GM21390 (cell line): ENCODE measurements at regions not wholly inside any gene's neighbourhood (a gene's known extent, or its start where the extent isn't known, plus 50 kb on each side); places are given as distances from the start of the nearest gene placed in this dataset.
"Not testable (repeated sequence)": the region's sequence is repeated elsewhere in the genome, so short reads cannot be mapped to it uniquely, and the experiment has no call there.

Experiments used
- ATAC-seq: cut with Tn5 transposase; IDR thresholded peaks from one replicate; pipeline ENCODE4 v1.9.1; 2021; ENCODE audit not compliant: unreplicated experiment

DNA sequence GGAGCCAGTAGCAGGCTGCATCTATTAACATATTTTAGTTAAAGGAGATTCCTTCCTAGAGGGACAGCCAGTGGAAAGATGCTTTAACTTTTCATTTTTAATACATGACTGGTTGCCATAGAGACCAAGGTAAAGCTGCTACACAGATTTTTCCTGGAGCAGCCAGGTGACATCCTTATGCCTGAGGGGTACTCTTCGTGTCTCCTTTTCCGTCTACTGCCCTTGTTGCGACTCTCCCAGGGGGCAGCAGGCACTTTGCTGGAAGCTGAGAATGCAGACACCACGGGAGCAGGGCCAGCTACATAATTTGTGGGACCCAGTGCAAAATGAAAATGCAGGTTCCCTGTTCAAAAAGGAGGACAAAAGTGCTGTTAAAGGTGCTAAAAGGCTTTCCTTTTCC, 340.4 kb downstream of the CEP170 start:
- not testable (repeated sequence) for ATAC-seq

DNA sequence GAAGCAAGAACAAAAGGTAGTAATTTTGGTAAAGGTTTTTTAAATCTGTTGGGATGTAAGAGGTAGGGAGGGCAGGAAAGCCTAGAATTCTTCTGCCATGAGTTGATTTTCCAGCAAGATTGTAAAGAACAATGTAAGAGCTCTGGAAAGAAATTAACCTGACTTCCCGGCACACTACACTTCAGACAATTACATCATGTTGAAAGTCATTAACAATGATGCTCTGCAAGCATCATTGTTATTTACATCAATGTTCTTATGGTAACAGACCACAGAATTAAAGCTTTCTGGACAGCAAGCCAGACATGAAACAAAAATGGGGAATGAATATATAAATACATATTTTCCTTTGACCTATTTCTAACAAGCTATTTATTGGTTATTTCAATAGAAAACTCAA, 342.2 kb downstream of the CEP170 start:
- not testable (repeated sequence) for ATAC-seq

DNA sequence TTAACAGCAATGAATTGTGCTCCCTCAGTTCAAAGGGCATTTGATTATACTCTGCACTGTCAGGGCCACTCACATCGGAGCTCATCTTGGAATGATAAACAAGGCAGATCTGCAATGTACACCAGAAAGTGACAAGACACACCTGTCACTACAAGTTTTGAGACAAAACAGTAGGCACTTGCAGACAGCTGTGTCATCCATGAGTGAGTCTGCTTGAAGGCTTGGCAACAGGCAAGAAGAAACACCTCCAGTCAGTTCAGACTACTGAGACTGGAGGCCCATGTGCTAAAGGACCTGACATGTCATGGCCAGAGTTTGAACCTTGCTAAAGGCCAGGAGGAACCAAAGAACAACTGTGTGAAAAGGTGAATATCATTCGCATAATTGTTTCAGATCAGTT, 354.5 kb downstream of the CEP170 start:
- not testable (repeated sequence) for ATAC-seq

DNA sequence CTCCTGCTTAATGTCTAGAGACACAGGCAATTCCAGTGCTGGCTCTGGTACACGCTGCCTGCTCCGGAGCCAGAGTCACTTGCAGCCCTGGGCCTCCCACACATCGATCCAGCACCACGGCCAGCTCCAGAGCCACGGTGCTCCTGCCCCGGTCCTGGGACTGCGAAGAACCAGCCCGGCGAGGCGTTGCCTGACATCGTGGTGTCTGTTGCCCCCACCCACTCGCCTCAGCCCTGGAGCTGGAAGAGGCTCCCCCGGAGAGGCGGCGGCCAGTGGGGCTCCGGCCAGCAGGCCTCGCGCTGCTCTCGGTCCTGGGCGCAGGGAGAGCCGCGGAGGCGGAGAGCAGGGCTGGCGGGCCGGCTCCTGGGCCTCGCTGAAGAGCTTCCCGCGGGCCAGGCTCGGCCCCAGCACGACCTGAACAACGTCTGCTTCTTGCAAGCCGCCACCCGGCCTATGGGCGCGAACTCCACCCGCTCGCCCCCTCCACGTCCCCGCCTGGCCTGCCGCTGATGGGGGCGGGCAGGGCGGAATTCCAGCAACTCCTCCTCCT, 364.8 kb downstream of the CEP170 start:
- ATAC-seq = no peak

DNA sequence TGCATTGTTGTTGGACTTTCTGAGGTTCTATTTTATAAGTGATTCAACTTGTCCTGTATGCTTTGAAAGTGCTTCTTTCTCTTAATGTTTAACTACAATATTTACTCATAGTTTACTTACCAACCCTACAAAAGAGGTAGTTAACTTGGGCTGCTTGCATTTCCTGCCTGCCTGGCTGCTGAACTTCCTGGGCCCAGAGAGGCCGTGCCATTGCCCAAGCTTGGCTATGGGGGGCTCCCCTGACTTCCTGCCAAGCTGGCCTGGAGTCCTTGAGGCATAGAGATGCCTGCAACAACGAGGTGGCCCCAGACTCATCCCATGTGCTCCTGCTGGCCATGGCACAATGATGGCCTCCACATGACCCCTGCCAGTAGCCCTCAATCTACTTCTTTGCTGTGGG, 361.6 kb upstream of the PLD5 start:
- peak; percentile 88 for ATAC-seq

DNA sequence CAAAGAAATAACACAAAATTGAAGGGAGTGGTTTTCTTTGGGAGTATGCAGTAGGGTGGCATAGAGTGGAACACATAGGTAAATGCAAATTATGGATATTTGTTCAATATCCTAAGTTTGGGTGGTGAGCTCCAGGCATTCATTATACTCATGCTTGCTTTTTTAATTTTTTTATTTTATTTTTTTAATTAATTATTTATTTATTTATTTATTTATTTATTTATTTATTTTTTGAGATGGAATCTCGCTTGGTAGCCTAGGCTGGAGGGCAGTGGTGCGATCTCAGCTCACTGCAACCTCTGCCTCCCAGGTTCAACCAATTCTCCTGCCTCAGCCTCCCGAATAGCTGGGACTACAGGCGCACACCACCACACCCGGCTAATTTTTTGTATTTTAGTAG, 355.5 kb upstream of the PLD5 start:
- ATAC-seq = not testable (repeated sequence)

DNA sequence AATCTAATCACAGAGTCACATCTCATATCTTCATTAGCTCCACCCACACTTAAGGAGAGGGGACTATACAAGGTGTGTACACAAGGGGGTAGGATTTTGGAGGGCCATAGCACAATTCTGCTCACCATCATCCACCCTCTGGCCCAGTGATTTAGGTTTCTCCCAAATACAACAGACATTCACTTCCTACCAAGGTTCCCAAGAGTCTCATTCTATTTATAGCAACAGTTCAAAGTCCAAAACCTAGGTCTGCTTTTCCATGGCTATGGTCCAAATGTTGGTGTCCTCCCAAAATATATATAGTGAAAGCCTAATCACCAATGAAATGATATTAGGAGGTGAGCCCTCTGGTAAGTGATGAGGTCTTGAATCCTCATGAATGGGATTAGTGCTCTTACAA, 353.2 kb upstream of the PLD5 start:
- ATAC-seq = no peak

DNA sequence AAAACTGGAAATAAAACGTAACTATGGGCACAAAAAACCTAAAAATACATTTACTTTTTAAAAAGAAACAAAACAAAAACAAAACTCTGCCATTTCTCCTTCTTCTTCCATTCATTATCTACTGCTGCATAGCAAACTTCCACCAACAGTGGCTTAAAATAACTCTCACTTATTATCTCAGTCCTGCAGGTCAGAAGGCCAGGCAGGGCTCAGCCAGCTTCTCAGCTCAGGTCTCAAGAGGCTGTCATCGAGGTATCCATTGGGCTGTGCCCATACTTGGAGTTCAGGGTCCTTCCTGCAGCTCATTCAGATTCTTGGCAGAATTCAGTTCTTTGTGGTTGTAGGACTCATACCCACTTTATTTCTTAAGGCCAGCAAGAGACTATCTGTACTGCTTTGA, 352.7 kb upstream of the PLD5 start:
- no peak for ATAC-seq

DNA sequence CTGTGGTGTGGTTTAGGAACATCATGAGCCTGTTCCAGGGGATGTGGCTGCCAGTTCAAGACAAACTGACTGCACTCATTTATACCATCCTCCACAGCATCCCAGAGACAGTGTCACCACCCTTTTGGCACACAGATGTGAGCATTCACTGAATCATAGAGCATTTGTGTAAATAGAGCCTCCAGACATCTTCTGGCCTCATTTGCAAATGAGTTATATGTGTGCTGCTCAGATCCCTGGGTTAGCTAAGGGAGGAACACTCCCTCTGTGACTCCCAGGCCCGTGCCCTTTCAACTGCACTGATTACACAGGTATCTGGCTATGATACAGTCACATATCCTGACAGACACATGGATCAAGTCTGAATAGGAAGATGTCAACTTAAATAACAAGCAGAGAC, 351.5 kb upstream of the PLD5 start:
- no peak for ATAC-seq

DNA sequence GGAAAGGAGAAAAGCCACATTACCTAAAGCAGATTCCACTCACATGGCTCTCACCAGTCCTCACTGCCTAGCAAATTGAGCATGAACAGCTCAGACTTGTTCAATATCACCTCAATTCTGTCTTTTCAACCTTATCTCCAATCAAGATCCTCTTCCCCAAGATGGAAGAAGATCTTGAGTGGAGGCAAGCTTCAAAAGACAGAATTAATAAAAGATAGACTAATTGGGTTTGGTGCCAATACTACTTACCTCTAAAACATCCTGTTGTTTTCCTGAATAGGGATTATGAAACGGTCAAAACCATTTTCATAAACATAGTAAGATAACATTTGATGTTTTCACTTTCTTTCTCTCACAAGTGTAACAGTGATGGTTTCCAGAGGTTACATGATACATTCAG, 349.2 kb upstream of the PLD5 start:
- no peak for ATAC-seq

DNA sequence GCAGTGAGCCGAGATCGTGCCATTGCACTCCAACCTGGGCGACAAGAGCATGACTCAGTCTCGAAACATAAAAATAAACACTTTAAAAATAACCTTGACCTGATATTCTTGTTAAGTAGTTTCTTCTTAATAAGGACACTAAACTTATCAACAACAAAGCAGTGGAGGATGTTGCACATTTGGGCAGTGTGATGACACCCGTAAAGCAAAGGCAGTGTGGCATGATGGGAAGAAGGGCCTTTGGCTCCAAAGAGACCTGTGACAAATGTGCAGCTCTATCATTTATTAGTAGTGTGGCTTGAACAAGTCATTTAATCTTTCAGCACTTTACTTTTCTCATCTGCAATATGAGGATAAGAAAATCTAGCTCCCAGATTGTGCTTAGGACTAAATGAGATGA, 348.0 kb upstream of the PLD5 start:
- no peak for ATAC-seq

DNA sequence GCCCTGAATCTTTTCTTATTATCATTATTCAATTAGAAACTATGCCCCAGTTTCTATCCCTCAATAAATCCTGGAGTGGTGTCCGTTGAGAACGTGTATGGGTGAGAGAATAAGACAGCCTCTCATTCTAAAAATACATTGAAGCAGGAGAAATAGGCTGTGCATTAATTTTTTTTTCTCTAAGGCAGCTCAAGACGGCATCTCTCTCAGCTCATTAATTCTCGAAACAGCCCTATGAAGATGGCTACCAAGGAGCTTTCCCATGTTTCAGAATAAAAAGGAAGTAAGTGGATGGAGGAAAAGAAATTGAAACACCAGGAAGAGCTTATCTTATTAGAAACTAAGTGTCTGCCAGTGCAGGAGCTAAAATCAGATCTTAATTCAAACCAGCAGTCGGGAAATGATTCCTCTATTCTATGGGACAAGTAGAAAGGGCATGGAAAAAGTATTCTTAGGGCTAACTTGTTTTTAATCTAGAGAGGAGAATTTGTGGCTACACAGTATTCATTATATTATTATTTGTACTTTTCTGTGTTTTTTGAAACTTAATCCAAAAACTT, 347.1 kb upstream of the PLD5 start:
- no peak for ATAC-seq

DNA sequence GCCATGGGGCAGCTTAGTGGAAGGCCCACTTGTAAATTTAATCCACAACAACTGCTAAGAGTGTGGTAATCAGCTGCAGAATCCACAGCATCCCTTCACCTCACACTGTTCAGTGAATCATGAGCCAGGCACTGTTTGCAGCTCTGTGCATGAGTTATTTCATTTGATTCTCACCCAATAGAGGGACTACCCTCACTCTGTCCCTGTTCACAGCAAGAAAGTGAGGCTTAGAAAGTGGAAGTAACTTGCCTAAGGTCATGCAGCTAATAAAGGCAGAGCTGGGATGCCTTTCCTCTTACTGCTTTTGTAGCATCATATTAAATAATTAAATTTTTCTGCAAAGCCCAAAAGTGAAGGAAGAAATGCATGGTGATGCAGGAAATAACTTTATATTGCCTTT, 346.5 kb upstream of the PLD5 start:
- ATAC-seq = no peak

DNA sequence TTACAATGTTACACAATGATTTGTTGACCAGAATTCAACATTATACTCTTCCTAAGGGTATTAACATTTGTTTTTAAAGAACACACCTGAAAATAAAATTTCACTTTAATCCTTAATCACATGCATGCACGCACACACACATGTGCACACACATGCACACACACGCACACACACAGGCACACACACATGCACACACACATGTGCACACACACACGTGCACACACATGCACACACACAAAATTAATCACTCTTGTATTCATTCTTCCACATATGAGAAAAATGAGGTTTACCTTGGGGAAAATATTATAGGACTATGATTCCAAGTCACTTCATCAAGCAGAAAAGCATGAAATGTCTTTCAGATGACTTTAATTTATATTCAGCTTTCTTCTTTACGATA, 331.8 kb upstream of the PLD5 start:
- ATAC-seq = no peak

DNA sequence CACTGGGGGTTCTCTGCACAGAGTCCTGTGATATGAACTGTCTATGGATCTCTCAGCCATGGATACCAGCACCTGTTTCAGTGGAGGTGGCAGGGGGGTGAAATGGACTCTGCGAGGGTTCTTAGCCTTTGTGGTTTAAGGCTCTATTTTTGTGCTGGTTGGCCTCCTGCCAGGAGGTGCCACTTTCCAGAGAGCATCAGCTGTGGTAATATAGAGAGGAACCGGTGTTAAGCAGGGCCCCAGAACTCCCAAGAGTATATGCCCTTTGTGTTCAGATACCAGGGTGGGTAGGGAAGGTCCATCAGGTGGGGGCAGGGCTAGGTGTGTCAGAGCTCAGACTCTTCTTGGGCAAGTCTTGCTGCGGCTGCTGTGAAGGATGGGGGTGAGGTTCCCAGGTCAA, 330.0 kb upstream of the PLD5 start:
- ATAC-seq = no peak

DNA sequence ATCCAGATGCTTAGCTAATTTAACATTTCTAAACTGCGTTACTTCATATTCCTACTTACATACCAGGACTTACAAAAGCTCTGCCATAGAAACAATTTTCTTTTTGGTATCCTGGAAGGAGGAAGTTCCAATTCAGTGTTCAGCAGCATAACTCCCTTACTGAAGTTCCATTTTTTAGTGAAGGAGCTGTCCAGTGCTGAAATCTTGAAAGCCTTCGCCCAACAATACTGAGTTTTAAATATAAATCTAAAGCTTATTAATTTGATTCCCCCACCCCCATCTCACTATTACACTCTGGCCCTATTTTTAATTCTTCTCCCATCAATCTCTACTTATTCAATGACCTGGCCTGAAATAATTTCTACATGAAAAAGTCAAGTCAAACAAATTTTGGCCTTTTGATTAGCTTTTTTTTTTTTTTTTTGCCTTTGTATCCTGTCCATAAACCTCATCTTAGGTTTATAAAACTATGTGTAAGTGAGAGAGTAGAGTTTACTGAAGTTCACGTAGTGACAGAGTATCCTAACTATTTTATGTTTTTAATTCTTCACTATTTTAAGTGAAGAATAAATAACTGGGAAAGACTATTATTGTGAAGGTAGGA, 323.0 kb upstream of the PLD5 start:
- no peak for ATAC-seq

DNA sequence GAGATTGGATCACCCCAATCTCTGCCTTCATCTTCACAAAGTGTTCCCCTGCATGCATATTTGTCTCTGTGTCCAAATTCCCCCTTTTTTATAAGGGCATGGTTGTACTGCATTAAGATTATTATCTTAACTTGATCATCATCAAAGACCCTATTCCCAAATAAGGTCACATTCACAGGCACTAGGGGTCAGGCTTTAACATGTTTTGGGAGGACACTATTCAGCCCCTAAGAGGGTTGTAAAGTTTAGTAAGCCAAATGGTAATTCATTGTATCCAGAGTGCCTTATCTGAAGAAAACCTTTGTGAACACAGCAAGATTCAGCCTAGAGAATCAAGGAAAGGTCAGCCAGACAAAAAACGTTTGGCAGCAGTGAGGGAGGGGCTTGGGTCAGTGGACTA, 317.6 kb upstream of the PLD5 start:
- ATAC-seq = no peak

DNA sequence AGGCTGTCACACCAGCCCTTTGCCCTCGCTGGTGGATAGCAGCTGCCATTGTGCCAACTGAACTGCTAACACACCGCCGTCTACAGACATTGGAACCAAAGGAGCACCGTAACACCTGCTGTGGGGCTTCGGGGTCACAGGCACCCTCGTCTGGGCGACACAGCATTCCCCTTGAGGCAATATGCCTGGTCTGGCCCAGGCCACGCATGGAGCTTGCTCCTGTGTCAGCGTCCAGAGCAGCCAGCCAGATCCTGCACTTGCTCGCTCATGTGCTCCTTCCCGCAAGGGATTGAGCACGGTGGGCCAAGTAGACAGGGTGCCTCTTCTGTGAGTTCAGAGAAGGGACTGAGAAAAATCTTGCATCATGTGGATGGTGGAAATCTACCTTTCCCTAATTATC, 314.6 kb upstream of the PLD5 start:
- no peak for ATAC-seq

DNA sequence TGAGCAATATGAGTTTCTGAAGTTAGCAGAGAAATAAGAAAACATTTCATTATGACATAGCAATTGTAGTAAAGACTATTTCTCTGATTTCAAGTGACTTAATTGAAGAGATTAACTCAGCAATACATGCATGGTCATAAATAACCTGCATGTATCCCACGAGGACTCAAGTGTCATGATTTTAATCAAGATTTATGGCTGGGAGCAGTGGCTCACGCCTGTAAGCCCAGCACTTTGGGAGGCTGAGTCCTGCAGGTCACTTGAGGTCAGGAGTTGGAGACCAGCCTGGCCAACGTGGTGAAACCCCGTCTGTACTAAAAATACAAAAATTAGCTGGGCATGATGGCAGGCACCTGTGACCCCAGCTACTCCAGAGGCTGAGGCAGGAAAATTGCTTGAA, 311.9 kb upstream of the PLD5 start:
- ATAC-seq = no peak

DNA sequence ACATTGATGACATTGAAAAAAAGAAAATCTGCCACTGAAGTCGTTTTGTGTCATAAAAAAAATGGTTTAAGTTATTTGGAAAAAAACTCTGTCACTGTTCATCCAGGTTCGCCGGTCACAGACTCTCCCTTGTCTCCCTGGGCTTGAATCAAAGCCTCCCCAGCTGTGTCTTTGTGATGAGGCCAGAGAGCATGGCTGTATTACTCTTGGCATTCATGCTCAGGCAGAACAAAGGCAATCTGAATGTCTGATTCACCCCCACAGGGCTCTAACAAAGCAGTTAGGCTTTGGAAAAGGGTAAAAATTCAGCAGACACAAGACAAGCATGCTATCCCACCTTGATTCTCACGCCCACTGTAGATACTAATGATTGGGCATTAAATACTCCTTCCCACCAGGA, 304.3 kb upstream of the PLD5 start:
- no peak for ATAC-seq

DNA sequence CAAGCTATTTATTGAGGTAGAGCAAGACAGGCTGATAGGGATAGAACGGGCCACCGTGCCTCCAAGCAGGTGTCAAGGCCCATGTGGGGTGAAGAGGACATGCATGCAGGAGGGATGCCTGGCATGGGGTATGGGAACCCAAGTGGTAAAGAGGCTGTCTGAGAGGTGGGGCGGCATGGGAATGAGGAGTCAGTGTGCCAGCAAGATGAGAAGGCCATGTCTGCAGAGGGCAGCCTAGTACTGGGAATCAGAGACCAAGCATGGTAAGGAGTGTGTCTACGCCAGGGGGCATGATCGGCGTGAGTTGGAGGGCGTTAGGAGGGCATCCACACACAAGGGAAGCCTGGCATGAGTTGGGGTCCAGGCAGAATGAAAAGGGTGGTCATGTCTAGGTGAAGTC, 303.7 kb upstream of the PLD5 start:
- ATAC-seq = no peak

DNA sequence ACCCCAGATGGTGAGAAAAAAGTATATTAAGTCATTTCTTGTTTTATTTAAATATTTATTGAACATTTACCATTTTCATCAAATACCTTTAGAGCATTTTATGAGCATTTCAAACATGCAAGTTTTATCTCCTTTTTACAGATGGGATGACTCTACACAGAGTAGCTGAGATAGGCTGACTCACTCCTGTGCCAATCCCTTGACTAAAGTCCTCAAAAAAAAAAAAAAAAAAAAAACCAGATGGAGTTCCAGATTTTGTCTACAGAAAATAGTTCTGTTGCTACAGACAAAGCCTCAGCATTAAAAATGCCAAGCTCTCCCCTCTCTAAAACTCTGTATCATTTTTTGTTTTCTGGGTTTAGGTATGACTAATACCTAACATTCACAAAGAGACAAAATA, 303.0 kb upstream of the PLD5 start:
- ATAC-seq = no peak

DNA sequence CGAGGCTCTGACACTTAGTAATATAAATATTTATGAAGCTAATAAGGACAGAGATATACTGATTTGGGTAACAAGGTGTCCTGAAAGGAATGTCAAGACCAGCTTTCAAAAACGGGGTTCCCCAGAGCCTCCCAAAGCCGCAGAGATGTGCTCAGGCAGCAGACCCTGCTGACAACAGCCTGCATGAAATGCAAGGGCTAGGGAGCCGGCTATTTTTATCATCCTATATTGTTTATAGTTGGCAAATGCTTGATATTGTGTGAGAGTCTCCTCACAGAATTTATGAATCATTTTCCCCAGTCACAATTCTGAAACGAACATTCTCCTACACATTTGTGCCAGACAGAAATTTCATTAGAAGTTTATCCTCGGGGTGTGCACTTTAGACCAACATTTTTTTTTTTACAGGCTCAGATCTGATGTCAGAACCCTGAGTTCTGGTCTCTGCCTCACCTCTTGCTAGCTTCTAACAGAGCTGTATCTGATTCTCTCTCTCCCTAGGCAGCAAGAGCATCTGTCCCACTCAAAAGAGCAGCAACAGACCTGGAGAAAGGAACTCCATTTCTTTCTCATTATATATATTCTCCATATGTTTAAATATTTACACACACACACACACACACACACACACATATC, 302.3 kb upstream of the PLD5 start:
- ATAC-seq = no peak
